TTC549 (cell line): ENCODE measurements at regions not wholly inside any gene's neighbourhood (a gene's known extent, or its start where the extent isn't known, plus 50 kb on each side); places are given as distances from the start of the nearest gene placed in this dataset.
"Not testable (repeated sequence)": the region's sequence is repeated elsewhere in the genome, so short reads cannot be mapped to it uniquely, and the experiment has no call there.

ENCODE experiments used
- FAIRE-seq: peaks from 2 replicates; lab custom pipeline; 2012; peaks lifted over from hg19 to GRCh38; lab: Jason Lieb, UNC

- FAIRE-seq = no peak
Measured at GRCh38 chr13:71213252-71213821, 653.7 kb downstream of the DACH1 start.

- no peak for FAIRE-seq
Measured at GRCh38 chr13:71210861-71211260, 656.1 kb downstream of the DACH1 start.

- FAIRE-seq = no peak
Measured at GRCh38 chr13:71209217-71209616, 657.8 kb downstream of the DACH1 start.

GRCh38 chr13:71184583-71184982 lies 682.4 kb downstream of the DACH1 start:
- FAIRE-seq = not testable (repeated sequence)

GRCh38 chr13:71183352-71183751 lies 683.7 kb downstream of the DACH1 start:
- not testable (repeated sequence) for FAIRE-seq

- no peak for FAIRE-seq
Measured at GRCh38 chr13:71171740-71172139, 695.3 kb downstream of the DACH1 start.

- no peak for FAIRE-seq
Measured at GRCh38 chr13:71169180-71169579, 697.8 kb downstream of the DACH1 start.

- no peak for FAIRE-seq
Measured at GRCh38 chr13:71156550-71156949, 710.5 kb downstream of the DACH1 start.

GRCh38 chr13:71149498-71150363 lies 717.3 kb downstream of the DACH1 start:
- no peak for FAIRE-seq

- no peak for FAIRE-seq
Measured at GRCh38 chr13:71149046-71149445, 718.0 kb downstream of the DACH1 start.

GRCh38 chr13:71148396-71148795 lies 718.6 kb downstream of the DACH1 start:
- FAIRE-seq = no peak

GRCh38 chr13:71144883-71145282 lies 722.1 kb downstream of the DACH1 start:
- FAIRE-seq = no peak

- FAIRE-seq = no peak
Measured at GRCh38 chr13:71137101-71137500, 729.9 kb downstream of the DACH1 start.

GRCh38 chr13:71124230-71124629 lies 742.8 kb downstream of the DACH1 start:
- no peak for FAIRE-seq

GRCh38 chr13:71118779-71119364 lies 748.1 kb downstream of the DACH1 start:
- no peak for FAIRE-seq

- FAIRE-seq = no peak
Measured at GRCh38 chr13:71117920-71118319, 749.1 kb downstream of the DACH1 start.

GRCh38 chr13:71115301-71115700 lies 751.7 kb downstream of the DACH1 start:
- FAIRE-seq = no peak

GRCh38 chr13:71096421-71096820 lies 770.6 kb downstream of the DACH1 start:
- no peak for FAIRE-seq

GRCh38 chr13:71090990-71091389 lies 776.0 kb downstream of the DACH1 start:
- FAIRE-seq = no peak

GRCh38 chr13:71089056-71089455 lies 777.9 kb downstream of the DACH1 start:
- FAIRE-seq = no peak

- no peak for FAIRE-seq
Measured at GRCh38 chr13:71087432-71087831, 779.6 kb downstream of the DACH1 start.

- no peak for FAIRE-seq
Measured at GRCh38 chr13:71087006-71087405, 780.0 kb downstream of the DACH1 start.

GRCh38 chr13:71082631-71083030 lies 784.4 kb downstream of the DACH1 start:
- FAIRE-seq = no peak

- no peak for FAIRE-seq
Measured at GRCh38 chr13:71079638-71080037, 787.4 kb downstream of the DACH1 start.
